Tibial nerve (tissue), 4 donors: ENCODE measurements at regions not wholly inside any gene's neighbourhood (a gene's known extent, or its start where the extent isn't known, plus 50 kb on each side); places are given as distances from the start of the nearest gene placed in this dataset.

ENCODE experiments used
- DNase-seq, 2 donors: peaks; one replicate each; pipeline ENCODE4 v3.0.0-alpha.2; 2019; ENCODE audit warnings: low spot score in 2 of 2
- H3K27ac ChIP-seq, 4 donors: fragments of 200-600 bp; sonication (generic) in 3 of 4; one replicate each; pipeline ENCODE4 v1.5.1; 2017 to 2019; ENCODE audit warnings: mild to moderate bottlenecking in 1 of 4
- H3K27me3 ChIP-seq, 2 donors: fragments of 200-600 bp; sonication (generic) in 1 of 2; one replicate each; pipeline versions ENCODE4 v1.5.1 to v1.6.0; 2017 to 2019
- H3K36me3 ChIP-seq, 3 donors: fragments of 200-600 bp; sonication (generic); one replicate each; pipeline ENCODE4 v1.5.1; 2018 to 2019
- H3K4me1 ChIP-seq, 4 donors: fragments of 200-600 bp; sonication (generic) in 3 of 4; one replicate each; pipeline ENCODE4 v1.5.1; 2017 to 2019
- H3K4me3 ChIP-seq, 4 donors: fragments of 200-600 bp; sonication (generic) in 3 of 4; one replicate each; pipeline ENCODE4 v1.5.1; 2017 to 2019; ENCODE audit warnings: mild to moderate bottlenecking in 1 of 4, moderate library complexity in 1 of 4
- H3K9me3 ChIP-seq, 4 donors: fragments of 200-600 bp; sonication (generic) in 3 of 4; one replicate each; pipeline ENCODE4 v1.5.1; 2017 to 2019
- CTCF ChIP-seq, 5 experiments: fragments of 200-600 bp in 3 of 5; fragments of 450-650 bp in 2 of 5; sonication (generic) in 3 of 5; IDR thresholded peaks; one replicate each; pipeline ENCODE4 v1.5.1; 2016 to 2019; ENCODE audit warnings: antibody characterized with exemption in 5 of 5, mild to moderate bottlenecking in 3 of 5, moderate library complexity in 2 of 5
- EP300 ChIP-seq, 2 donors: sonication (generic); formaldehyde crosslinking; IDR thresholded peaks; one replicate each; pipeline ENCODE4 v1.6.1; 2017; ENCODE audit warnings: antibody characterized with exemption in 2 of 2, mild to moderate bottlenecking in 1 of 2
- POLR2A ChIP-seq, 2 donors: fragments of 450-650 bp; IDR thresholded peaks; one replicate each; pipeline ENCODE4 v1.6.1; 2017; ENCODE audit warnings: antibody characterized with exemption in 2 of 2, mild to moderate bottlenecking in 2 of 2, moderate library complexity in 2 of 2
- WGBS, 2 donors: methylation state at CpG; one replicate each; pipeline ENCODE4 v1.1.5; 2018; 5-methylcytosine and 5-hydroxymethylcytosine counted together

- Histone ChIP-seq H3K27me3 (no peaks in the 10 kb centered on the region), H3K4me3 (no peak overlapping the region), H3K4me1 (no peaks in the 10 kb centered on the region), H3K9me3 (peaks cover 0 to 24% (median 2%) of the 10 kb centered on the region in 4 donors), H3K27ac (no peak overlapping the region), H3K36me3 (no peaks in the 10 kb centered on the region)
- 77 to 81% methylated on average over 4 of the region's 4 CpGs for WGBS, 2 donors
- TF ChIP-seq POLR2A (IDR thresholded peaks at IDR 0.05) = no peak
- no peak for TF ChIP-seq EP300 (IDR thresholded peaks at IDR 0.05)
- no peak for TF ChIP-seq CTCF (IDR thresholded peaks at IDR 0.05)
- no peak for DNase-seq
Measured at GRCh38 chr3:110491413-110491812, 580.2 kb upstream of the NECTIN3 start.

GRCh38 chr3:110492876-110493275 lies 578.7 kb upstream of the NECTIN3 start:
- no peak overlapping the region for H3K27ac ChIP-seq
- H3K36me3 ChIP-seq = no peaks in the 10 kb centered on the region
- no peak overlapping the region for H3K4me3 ChIP-seq
- WGBS, 2 donors = 43 to 49% methylated on average over 2 of the region's 2 CpGs
- H3K4me1 ChIP-seq = no peaks in the 10 kb centered on the region
- H3K27me3 ChIP-seq = no peaks in the 10 kb centered on the region
- no peak for DNase-seq
- H3K9me3 ChIP-seq = peaks cover 0 to 9% (median 0%) of the 10 kb centered on the region in 4 donors
- TF ChIP-seq POLR2A (IDR thresholded peaks at IDR 0.05) = no peak
- no peak for TF ChIP-seq CTCF (IDR thresholded peaks at IDR 0.05)
- no peak for TF ChIP-seq EP300 (IDR thresholded peaks at IDR 0.05)

GRCh38 chr3:110493438-110494092 lies 578.1 kb upstream of the NECTIN3 start:
- no peaks in the 10 kb centered on the region for H3K4me1 ChIP-seq
- H3K27me3 ChIP-seq = no peaks in the 10 kb centered on the region
- no peaks in the 10 kb centered on the region for H3K36me3 ChIP-seq
- TF ChIP-seq CTCF (IDR thresholded peaks at IDR 0.05) = no peak
- TF ChIP-seq POLR2A (IDR thresholded peaks at IDR 0.05) = no peak
- no peak for TF ChIP-seq EP300 (IDR thresholded peaks at IDR 0.05)
- DNase-seq = no peak
- no peak overlapping the region for H3K27ac ChIP-seq
- peaks cover 0 to 3% (median 0%) of the 10 kb centered on the region in 4 donors for H3K9me3 ChIP-seq
- H3K4me3 ChIP-seq = no peak overlapping the region

DNA sequence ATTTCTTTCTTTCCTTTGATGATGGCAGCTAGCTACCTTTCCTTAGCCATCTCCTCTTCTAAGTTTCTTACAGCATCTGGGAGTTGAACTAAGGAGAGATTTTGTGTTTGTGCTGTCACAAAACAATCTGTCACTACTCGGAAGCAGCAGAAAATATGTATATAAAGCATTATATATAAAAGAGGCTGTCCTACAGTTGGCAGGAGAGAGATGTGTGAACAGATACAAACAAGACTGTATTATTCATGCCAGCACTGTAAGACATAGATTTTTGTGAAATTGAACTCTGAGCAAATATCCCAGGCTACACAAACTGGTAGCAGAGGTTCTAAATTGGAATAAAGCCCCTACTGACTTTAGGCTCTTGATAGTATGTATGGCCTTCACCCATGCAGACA lies 577.5 kb upstream of the NECTIN3 start:
- H3K4me1 ChIP-seq = no peaks in the 10 kb centered on the region
- DNase-seq = no peak

GRCh38 chr3:110494728-110495127 lies 576.9 kb upstream of the NECTIN3 start:
- DNase-seq = no peak
- 86 to 87% methylated on average over 8 of the region's 8 CpGs for WGBS, 2 donors

More for the DNA sequence above, 577.5 kb upstream of the NECTIN3 start:
- WGBS, 2 donors = 50 to 66% methylated on average over 1 of the region's 1 CpG
- TF ChIP-seq EP300 (IDR thresholded peaks at IDR 0.05) (no peak), CTCF (IDR thresholded peaks at IDR 0.05) (no peak), POLR2A (IDR thresholded peaks at IDR 0.05) (no peak)
- Histone ChIP-seq H3K27me3 (no peaks in the 10 kb centered on the region), H3K36me3 (no peaks in the 10 kb centered on the region), H3K27ac (no peak overlapping the region), H3K9me3 (no peaks in the 10 kb centered on the region), H3K4me3 (no peak overlapping the region)

More at GRCh38 chr3:110494728-110495127, 576.9 kb upstream of the NECTIN3 start:
- Histone ChIP-seq H3K36me3 (no peaks in the 10 kb centered on the region), H3K27ac (no peak overlapping the region), H3K27me3 (no peaks in the 10 kb centered on the region), H3K9me3 (no peaks in the 10 kb centered on the region), H3K4me1 (no peaks in the 10 kb centered on the region), H3K4me3 (no peak overlapping the region)
- no peak for TF ChIP-seq CTCF (IDR thresholded peaks at IDR 0.05)
- no peak for TF ChIP-seq POLR2A (IDR thresholded peaks at IDR 0.05)
- no peak for TF ChIP-seq EP300 (IDR thresholded peaks at IDR 0.05)
